ENCODE measurements at regions not wholly inside any gene's neighbourhood (a gene's known extent, or its start where the extent isn't known, plus 50 kb on each side); places are given as distances from the start of the nearest gene placed in this dataset.

- no peak overlapping the region for H3K4me3 ChIP-seq (ENCODE audit: low read length)
- no peak for DNase-seq
- Mint-ChIP-seq H3K27ac (no peak overlapping the region), H3K9me3 (peaks cover 0 to 8% (median 3%) of the 10 kb centered on the region in 5 donors), H3K36me3 (no peaks in the 10 kb centered on the region), H3K27me3 (no peaks in the 10 kb centered on the region), H3K4me3 (no peak overlapping the region), H3K4me1 (no peaks in the 10 kb centered on the region)
- H3K4me1 ChIP-seq (ENCODE audit: insufficient read depth, low read length): no peaks in the 10 kb centered on the region
- CTCF ChIA-PET: no interaction called here
- H3K27me3 ChIP-seq (ENCODE audit: insufficient read depth, low read length, poor library complexity, severe bottlenecking): no peaks in the 10 kb centered on the region
- no peaks in the 10 kb centered on the region for H3K36me3 ChIP-seq (ENCODE audit: insufficient read depth, low read length)
- H3K27ac ChIP-seq (ENCODE audit: low read depth, low read length): no peak overlapping the region
- POLR2A ChIA-PET: no interaction called here
- no peaks in the 10 kb centered on the region for H3K9me3 ChIP-seq (ENCODE audit: low read length)
These were observed 228.6 kb upstream of the LYPLAL1 start for GRCh38 chr1:218945050-218945449.

- no peak overlapping the region for H3K27ac Mint-ChIP-seq
- no peak overlapping the region for H3K27ac ChIP-seq (ENCODE audit: low read depth, low read length)
- no peak overlapping the region for H3K4me3 Mint-ChIP-seq
- H3K27me3 ChIP-seq (ENCODE audit: insufficient read depth, low read length, poor library complexity, severe bottlenecking): no peaks in the 10 kb centered on the region
- POLR2A ChIA-PET: no interaction called here
- H3K4me3 ChIP-seq (ENCODE audit: low read length): no peak overlapping the region
- no peaks in the 10 kb centered on the region for H3K36me3 Mint-ChIP-seq
- no peaks in the 10 kb centered on the region for H3K9me3 ChIP-seq (ENCODE audit: low read length)
- CTCF ChIA-PET: no interaction called here
- no peaks in the 10 kb centered on the region for H3K4me1 Mint-ChIP-seq
- DNase-seq: no peak
- no peaks in the 10 kb centered on the region for H3K36me3 ChIP-seq (ENCODE audit: insufficient read depth, low read length)
- peaks cover 0 to 8% (median 3%) of the 10 kb centered on the region in 5 donors for H3K9me3 Mint-ChIP-seq
- no peaks in the 10 kb centered on the region for H3K27me3 Mint-ChIP-seq
- H3K4me1 ChIP-seq (ENCODE audit: insufficient read depth, low read length): no peaks in the 10 kb centered on the region
These were observed 227.5 kb upstream of the LYPLAL1 start for GRCh38 chr1:218946147-218946546.

- ChIA-PET CTCF (no interaction called here), POLR2A (no interaction called here)
- Mint-ChIP-seq H3K4me3 (no peak overlapping the region), H3K27me3 (no peaks in the 10 kb centered on the region), H3K4me1 (no peaks in the 10 kb centered on the region), H3K9me3 (peaks cover 0 to 8% (median 3%) of the 10 kb centered on the region in 5 donors), H3K27ac (no peak overlapping the region), H3K36me3 (no peaks in the 10 kb centered on the region)
- DNase-seq: no peak
- H3K4me3 ChIP-seq (ENCODE audit: low read length): no peak overlapping the region
- H3K9me3 ChIP-seq (ENCODE audit: low read length): no peaks in the 10 kb centered on the region
- no peaks in the 10 kb centered on the region for H3K4me1 ChIP-seq (ENCODE audit: insufficient read depth, low read length)
- H3K27ac ChIP-seq (ENCODE audit: low read depth, low read length): no peak overlapping the region
- no peaks in the 10 kb centered on the region for H3K36me3 ChIP-seq (ENCODE audit: insufficient read depth, low read length)
- H3K27me3 ChIP-seq (ENCODE audit: insufficient read depth, low read length, poor library complexity, severe bottlenecking): no peaks in the 10 kb centered on the region
These were observed 225.2 kb upstream of the LYPLAL1 start for GRCh38 chr1:218948446-218948845.

- H3K4me3 ChIP-seq (ENCODE audit: low read length): no peak overlapping the region
- no peaks in the 10 kb centered on the region for H3K4me1 Mint-ChIP-seq
- H3K36me3 Mint-ChIP-seq: no peaks in the 10 kb centered on the region
- no peaks in the 10 kb centered on the region for H3K27me3 ChIP-seq (ENCODE audit: insufficient read depth, low read length, poor library complexity, severe bottlenecking)
- no peaks in the 10 kb centered on the region for H3K4me1 ChIP-seq (ENCODE audit: insufficient read depth, low read length)
- H3K27ac ChIP-seq (ENCODE audit: low read depth, low read length): no peak overlapping the region
- no peaks in the 10 kb centered on the region for H3K36me3 ChIP-seq (ENCODE audit: insufficient read depth, low read length)
- peaks cover 0 to 3% (median 2%) of the 10 kb centered on the region in 5 donors for H3K9me3 Mint-ChIP-seq
- ChIA-PET CTCF (no interaction called here), POLR2A (no interaction called here)
- no peak overlapping the region for H3K27ac Mint-ChIP-seq
- no peak overlapping the region for H3K4me3 Mint-ChIP-seq
- H3K27me3 Mint-ChIP-seq: peaks cover 0 to 2% of the 10 kb centered on the region in 2 donors
- no peak for DNase-seq
- H3K9me3 ChIP-seq (ENCODE audit: low read length): no peaks in the 10 kb centered on the region
These were observed 220.3 kb upstream of the LYPLAL1 start for GRCh38 chr1:218953386-218953785.

GRCh38 chr1:218957971-218958370 lies 215.7 kb upstream of the LYPLAL1 start:
- peaks cover 0 to 5% (median 0%) of the 10 kb centered on the region in 5 donors for H3K9me3 Mint-ChIP-seq

GRCh38 chr1:218959784-218960183 lies 213.9 kb upstream of the LYPLAL1 start:
- Mint-ChIP-seq H3K9me3 (peaks cover 0 to 3% (median 0%) of the 10 kb centered on the region in 5 donors), H3K4me3 (no peak overlapping the region), H3K36me3 (no peaks in the 10 kb centered on the region), H3K27ac (no peak overlapping the region), H3K27me3 (peaks cover 0 to 2% of the 10 kb centered on the region in 2 donors), H3K4me1 (no peaks in the 10 kb centered on the region)
- H3K9me3 ChIP-seq (ENCODE audit: low read length): no peaks in the 10 kb centered on the region
- no peak overlapping the region for H3K4me3 ChIP-seq (ENCODE audit: low read length)
- H3K27me3 ChIP-seq (ENCODE audit: insufficient read depth, low read length, poor library complexity, severe bottlenecking): no peaks in the 10 kb centered on the region
- ChIA-PET POLR2A (no interaction called here), CTCF (no interaction called here)
- no peak overlapping the region for H3K27ac ChIP-seq (ENCODE audit: low read depth, low read length)
- no peaks in the 10 kb centered on the region for H3K36me3 ChIP-seq (ENCODE audit: insufficient read depth, low read length)
- DNase-seq: no peak
- no peaks in the 10 kb centered on the region for H3K4me1 ChIP-seq (ENCODE audit: insufficient read depth, low read length)

More at GRCh38 chr1:218957971-218958370, 215.7 kb upstream of the LYPLAL1 start:
- H3K4me1 ChIP-seq (ENCODE audit: insufficient read depth, low read length): no peaks in the 10 kb centered on the region
- Mint-ChIP-seq H3K4me1 (no peaks in the 10 kb centered on the region), H3K36me3 (no peaks in the 10 kb centered on the region), H3K4me3 (no peak overlapping the region), H3K27ac (no peak overlapping the region), H3K27me3 (peaks cover 0 to 2% of the 10 kb centered on the region in 2 donors)
- ChIA-PET POLR2A (no interaction called here), CTCF (no interaction called here)
- H3K27ac ChIP-seq (ENCODE audit: low read depth, low read length): no peak overlapping the region
- no peak overlapping the region for H3K4me3 ChIP-seq (ENCODE audit: low read length)
- no peaks in the 10 kb centered on the region for H3K27me3 ChIP-seq (ENCODE audit: insufficient read depth, low read length, poor library complexity, severe bottlenecking)
- no peak for DNase-seq
- no peaks in the 10 kb centered on the region for H3K9me3 ChIP-seq (ENCODE audit: low read length)
- no peaks in the 10 kb centered on the region for H3K36me3 ChIP-seq (ENCODE audit: insufficient read depth, low read length)

- no peaks in the 10 kb centered on the region for H3K36me3 ChIP-seq (ENCODE audit: insufficient read depth, low read length)
- H3K27ac ChIP-seq (ENCODE audit: low read depth, low read length): no peak overlapping the region
- no peaks in the 10 kb centered on the region for H3K9me3 ChIP-seq (ENCODE audit: low read length)
- Mint-ChIP-seq H3K27ac (no peak overlapping the region), H3K27me3 (no peaks in the 10 kb centered on the region), H3K4me3 (no peak overlapping the region), H3K4me1 (no peaks in the 10 kb centered on the region), H3K9me3 (peaks cover 0 to 18% (median 4%) of the 10 kb centered on the region in 5 donors), H3K36me3 (no peaks in the 10 kb centered on the region)
- POLR2A ChIA-PET: no interaction called here
- H3K27me3 ChIP-seq (ENCODE audit: insufficient read depth, low read length, poor library complexity, severe bottlenecking): no peaks in the 10 kb centered on the region
- no peaks in the 10 kb centered on the region for H3K4me1 ChIP-seq (ENCODE audit: insufficient read depth, low read length)
- CTCF ChIA-PET: no interaction called here
- H3K4me3 ChIP-seq (ENCODE audit: low read length): no peak overlapping the region
- DNase-seq: no peak
These were observed 209.1 kb upstream of the LYPLAL1 start for GRCh38 chr1:218964471-218965185.

- CTCF ChIA-PET: no interaction called here
These were observed 207.9 kb upstream of the LYPLAL1 start for GRCh38 chr1:218965821-218966220.

More at GRCh38 chr1:218965821-218966220, 207.9 kb upstream of the LYPLAL1 start:
- Mint-ChIP-seq H3K4me1 (no peaks in the 10 kb centered on the region), H3K27me3 (no peaks in the 10 kb centered on the region), H3K27ac (no peak overlapping the region), H3K36me3 (no peaks in the 10 kb centered on the region), H3K4me3 (no peak overlapping the region), H3K9me3 (peaks cover 0 to 18% (median 4%) of the 10 kb centered on the region in 5 donors)
- Histone ChIP-seq H3K27ac (ENCODE audit: low read depth, low read length) (no peak overlapping the region), H3K36me3 (ENCODE audit: insufficient read depth, low read length) (no peaks in the 10 kb centered on the region), H3K9me3 (ENCODE audit: low read length) (no peaks in the 10 kb centered on the region), H3K4me3 (ENCODE audit: low read length) (no peak overlapping the region), H3K27me3 (ENCODE audit: insufficient read depth, low read length, poor library complexity, severe bottlenecking) (no peaks in the 10 kb centered on the region), H3K4me1 (ENCODE audit: insufficient read depth, low read length) (no peaks in the 10 kb centered on the region)
- DNase-seq: no peak
- POLR2A ChIA-PET: no interaction called here
